ENCODE measurements at regions not wholly inside any gene's neighbourhood (a gene's known extent, or its start where the extent isn't known, plus 50 kb on each side); places are given as distances from the start of the nearest gene placed in this dataset.

- TF ChIP-seq REST (IDR thresholded peaks at IDR 0.05; ENCODE audit: borderline replicate concordance) (no peak), REST (CRISPR knock-in tag; IDR thresholded peaks at IDR 0.05; ENCODE audit: low read depth) (no peak), MLLT1 (IDR thresholded peaks at IDR 0.05) (no peak), NFIC (IDR thresholded peaks at IDR 0.05) (no peak), CBX1 (IDR thresholded peaks at IDR 0.05; ENCODE audit: low read depth) (no peak), MEF2A (IDR thresholded peaks at IDR 0.05; ENCODE audit: control insufficient read depth, low read depth, low read length) (no peak)
Observed at GRCh38 chr13:30026093-30026492, 175.7 kb upstream of the UBL3 start (continued).
